GM13976 (cell line): ENCODE measurements at regions not wholly inside any gene's neighbourhood (a gene's known extent, or its start where the extent isn't known, plus 50 kb on each side); places are given as distances from the start of the nearest gene placed in this dataset.

Experiments
- DNase-seq: peaks from one replicate; pipeline ENCODE4 v3.0.0; 2012; ENCODE audit warnings: low spot score
- in situ Hi-C: fragments of 300-500 bp; cut with MboI; formaldehyde crosslinking; loops from one replicate; pipeline ENCODE4 v1.12.0; 2022; ENCODE audit warnings: low sequenced_read_pairs, mixed read lengths, inconsistent platforms; ENCODE audit not compliant: unreplicated experiment
- TF ChIP-seq, protein P1 (sequence below): IDR thresholded peaks from 2 replicates; pipeline ENCODE4 v1.5.1; 2012; ENCODE audit warnings: borderline replicate concordance, mild to moderate bottlenecking; ENCODE audit not compliant: insufficient read depth; ENCODE audit errors: extremely low read depth, missing control alignments, control extremely low read depth

GRCh38 chr5:25764733-25765132 is 1120.0 kb upstream of the CDH10 start:
- DNase-seq, result no peak
- in situ Hi-C loops, result no loop called here
- TF ChIP-seq, protein P1, sequence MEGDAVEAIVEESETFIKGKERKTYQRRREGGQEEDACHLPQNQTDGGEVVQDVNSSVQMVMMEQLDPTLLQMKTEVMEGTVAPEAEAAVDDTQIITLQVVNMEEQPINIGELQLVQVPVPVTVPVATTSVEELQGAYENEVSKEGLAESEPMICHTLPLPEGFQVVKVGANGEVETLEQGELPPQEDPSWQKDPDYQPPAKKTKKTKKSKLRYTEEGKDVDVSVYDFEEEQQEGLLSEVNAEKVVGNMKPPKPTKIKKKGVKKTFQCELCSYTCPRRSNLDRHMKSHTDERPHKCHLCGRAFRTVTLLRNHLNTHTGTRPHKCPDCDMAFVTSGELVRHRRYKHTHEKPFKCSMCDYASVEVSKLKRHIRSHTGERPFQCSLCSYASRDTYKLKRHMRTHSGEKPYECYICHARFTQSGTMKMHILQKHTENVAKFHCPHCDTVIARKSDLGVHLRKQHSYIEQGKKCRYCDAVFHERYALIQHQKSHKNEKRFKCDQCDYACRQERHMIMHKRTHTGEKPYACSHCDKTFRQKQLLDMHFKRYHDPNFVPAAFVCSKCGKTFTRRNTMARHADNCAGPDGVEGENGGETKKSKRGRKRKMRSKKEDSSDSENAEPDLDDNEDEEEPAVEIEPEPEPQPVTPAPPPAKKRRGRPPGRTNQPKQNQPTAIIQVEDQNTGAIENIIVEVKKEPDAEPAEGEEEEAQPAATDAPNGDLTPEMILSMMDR, result no peak

GRCh38 chr5:25763781-25764180 is 1119.0 kb upstream of the CDH10 start:
- in situ Hi-C loops, result no loop called here
- DNase-seq, result no peak
- TF ChIP-seq, protein P1, result no peak

- in situ Hi-C loops, result no loop called here
- no peak for DNase-seq
- TF ChIP-seq, protein P1, result no peak
Observed at GRCh38 chr5:25754895-25755294, 1110.1 kb upstream of the CDH10 start.

- TF ChIP-seq, protein P1, result no peak
- in situ Hi-C loops, result no loop called here
- DNase-seq, result no peak
Observed at GRCh38 chr5:25744908-25745307, 1100.1 kb upstream of the CDH10 start.

DNA sequence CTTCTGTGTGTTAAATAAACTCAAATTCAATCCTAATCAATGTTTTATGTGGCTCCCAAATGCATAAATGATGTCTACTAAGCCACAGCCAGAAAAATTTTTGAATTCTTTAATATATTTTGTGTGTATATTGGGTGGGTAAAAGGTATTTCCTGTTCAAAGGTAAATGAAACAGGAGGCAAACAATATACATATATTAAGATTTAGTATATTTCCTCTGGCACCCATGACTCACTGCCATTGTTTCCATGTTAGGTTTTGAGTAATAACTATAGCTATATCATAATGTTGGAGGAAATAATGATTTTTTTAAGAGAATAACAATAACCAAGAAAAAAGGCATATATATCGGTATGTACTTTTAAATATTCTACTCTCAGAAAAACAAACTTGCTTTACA is 1071.9 kb upstream of the CDH10 start:
- TF ChIP-seq, protein P1, result no peak
- in situ Hi-C loops, result no loop called here
- no peak for DNase-seq

DNA sequence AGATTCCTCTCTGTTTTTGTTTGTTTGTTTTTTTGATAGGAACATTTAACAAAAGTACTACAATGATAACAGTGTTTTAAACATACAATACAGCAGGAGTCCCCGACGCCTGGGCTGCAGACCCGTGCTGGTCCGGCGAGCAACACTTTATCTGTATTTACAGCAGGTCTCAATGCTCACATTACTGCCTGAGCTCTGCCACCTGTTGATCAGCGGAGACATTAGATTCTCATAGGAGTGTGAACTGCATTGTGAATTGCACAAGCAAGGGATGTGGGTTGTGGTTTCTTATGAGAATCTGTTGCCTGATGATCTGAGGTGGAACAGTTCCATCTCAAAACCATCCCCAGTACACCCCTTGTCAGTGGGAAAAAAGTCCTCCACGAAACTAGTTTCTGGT is 1068.5 kb upstream of the CDH10 start:
- TF ChIP-seq, protein P1, result no peak
- no peak for DNase-seq
- in situ Hi-C loops, result no loop called here

- in situ Hi-C loops, result no loop called here
- no peak for DNase-seq
- TF ChIP-seq, protein P1, result no peak
Observed at GRCh38 chr5:25707093-25707492, 1062.3 kb upstream of the CDH10 start.
